ENCODE measurements at regions not wholly inside any gene's neighbourhood (a gene's known extent, or its start where the extent isn't known, plus 50 kb on each side); places are given as distances from the start of the nearest gene placed in this dataset.

- no peaks in the 10 kb centered on the region for H3K27me3 ChIP-seq
- H3K4me3 ChIP-seq: no peak overlapping the region
Observed at GRCh38 chr6:147733686-147734085, 225.2 kb downstream of the SAMD5 start.

DNA sequence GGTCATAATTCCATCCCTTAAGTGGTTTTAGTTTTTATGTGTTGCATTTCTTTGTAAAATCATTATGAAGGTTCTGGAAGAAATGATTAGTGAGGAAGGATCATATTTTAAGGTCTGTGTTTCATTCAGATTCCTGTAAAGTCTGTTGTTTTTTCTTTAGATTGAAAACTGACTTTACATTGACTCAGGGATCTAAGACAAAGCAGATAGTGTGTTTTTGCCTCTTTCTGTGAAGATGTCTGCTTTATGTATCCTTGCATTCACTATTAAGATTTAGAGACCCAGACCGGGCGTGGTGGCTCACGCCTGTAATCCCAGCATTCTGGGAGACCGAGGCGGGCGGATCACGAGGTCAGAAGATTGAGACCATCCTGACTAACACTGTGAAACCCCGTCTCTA lies 225.7 kb downstream of the SAMD5 start:
- no peaks in the 10 kb centered on the region for H3K27me3 ChIP-seq
- DNase-seq: no peak
- no peaks in the 10 kb centered on the region for H3K36me3 ChIP-seq
- H3K9me3 ChIP-seq: no peaks in the 10 kb centered on the region
- no peak overlapping the region for H3K4me3 ChIP-seq

More at GRCh38 chr6:147733686-147734085, 225.2 kb downstream of the SAMD5 start:
- no peaks in the 10 kb centered on the region for H3K9me3 ChIP-seq
- DNase-seq: no peak
- H3K36me3 ChIP-seq: no peaks in the 10 kb centered on the region

DNA sequence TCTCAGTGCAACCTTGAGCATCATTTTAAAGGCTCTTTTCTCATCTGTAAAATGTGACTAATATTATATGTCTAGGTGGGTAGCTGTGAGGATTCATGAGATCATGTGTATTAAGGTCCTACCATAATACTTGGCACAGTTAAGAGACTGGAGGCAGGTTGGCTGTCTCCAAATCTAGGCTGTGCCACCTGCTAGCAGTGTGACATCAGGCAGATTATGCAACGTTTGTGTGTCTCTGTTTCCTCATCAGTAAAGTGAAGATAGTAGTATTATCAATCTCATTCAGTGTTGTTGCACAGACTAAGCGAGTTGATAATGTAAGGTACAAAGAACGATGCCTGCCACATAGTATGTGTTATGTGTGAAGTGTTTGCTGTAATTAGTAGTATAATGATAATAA lies 227.4 kb downstream of the SAMD5 start:
- no peak for DNase-seq
- Histone ChIP-seq H3K27me3 (no peaks in the 10 kb centered on the region), H3K4me3 (no peak overlapping the region), H3K9me3 (no peaks in the 10 kb centered on the region), H3K36me3 (no peaks in the 10 kb centered on the region)

DNA sequence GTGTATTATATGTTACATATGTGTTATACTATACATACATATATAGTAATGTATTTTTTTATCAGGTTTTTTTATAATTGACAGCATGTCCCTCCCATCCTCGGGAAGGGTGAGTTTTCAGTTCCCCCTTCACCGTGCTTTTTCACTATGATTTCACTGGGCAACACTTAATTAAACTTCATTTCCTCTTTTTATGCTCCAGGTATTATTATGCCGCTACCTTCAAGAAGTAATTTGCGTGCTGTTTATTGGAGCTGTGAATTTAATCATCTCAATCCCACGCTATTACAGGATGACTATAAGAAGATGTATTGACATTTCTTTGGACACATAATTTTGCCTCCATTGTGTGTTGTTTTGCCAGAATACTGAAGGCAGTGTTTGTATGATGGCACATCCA lies 228.6 kb downstream of the SAMD5 start:
- no peak for DNase-seq
- no peaks in the 10 kb centered on the region for H3K27me3 ChIP-seq
- no peaks in the 10 kb centered on the region for H3K36me3 ChIP-seq
- no peaks in the 10 kb centered on the region for H3K9me3 ChIP-seq
- H3K4me3 ChIP-seq: no peak overlapping the region

- Histone ChIP-seq H3K9me3 (no peaks in the 10 kb centered on the region), H3K4me3 (no peak overlapping the region), H3K27me3 (no peaks in the 10 kb centered on the region), H3K36me3 (no peaks in the 10 kb centered on the region)
- no peak for DNase-seq
Observed at GRCh38 chr6:147738099-147738498, 229.6 kb downstream of the SAMD5 start.

- no peaks in the 10 kb centered on the region for H3K36me3 ChIP-seq
- H3K9me3 ChIP-seq: no peaks in the 10 kb centered on the region
- H3K27me3 ChIP-seq: no peaks in the 10 kb centered on the region
- DNase-seq: peak; percentile 59
- H3K4me3 ChIP-seq: no peak overlapping the region
Observed at GRCh38 chr6:147738516-147739162, 230.1 kb downstream of the SAMD5 start.

- Histone ChIP-seq H3K4me3 (no peak overlapping the region), H3K27me3 (no peaks in the 10 kb centered on the region), H3K9me3 (no peaks in the 10 kb centered on the region), H3K36me3 (no peaks in the 10 kb centered on the region)
- no peak for DNase-seq
Observed at GRCh38 chr6:147740326-147740725, 231.8 kb downstream of the SAMD5 start.

DNA sequence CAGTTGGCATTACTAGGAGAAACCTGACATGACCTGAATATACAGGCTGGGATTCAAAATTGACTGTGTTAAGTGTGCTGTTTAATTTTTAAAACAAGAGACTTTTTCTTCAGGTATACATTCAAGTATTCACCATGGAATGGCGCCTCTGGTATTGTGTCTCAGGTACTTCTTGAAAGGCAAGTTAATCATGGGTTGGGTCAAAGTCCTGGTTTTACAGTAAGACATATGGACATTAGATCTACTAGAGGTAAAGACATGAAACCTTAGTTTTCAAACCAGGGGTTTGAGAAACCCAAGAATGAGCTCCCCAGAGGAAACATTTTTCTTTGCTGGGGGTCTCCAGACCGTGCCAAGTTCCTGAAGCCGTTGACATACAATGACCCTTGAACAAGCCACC lies 232.4 kb downstream of the SAMD5 start:
- Histone ChIP-seq H3K4me3 (no peak overlapping the region), H3K9me3 (no peaks in the 10 kb centered on the region), H3K36me3 (no peaks in the 10 kb centered on the region), H3K27me3 (no peaks in the 10 kb centered on the region)
- DNase-seq: no peak

GRCh38 chr6:147741389-147741788 lies 232.9 kb downstream of the SAMD5 start:
- no peak for DNase-seq
- H3K9me3 ChIP-seq: no peaks in the 10 kb centered on the region
- no peaks in the 10 kb centered on the region for H3K27me3 ChIP-seq
- no peaks in the 10 kb centered on the region for H3K36me3 ChIP-seq
- H3K4me3 ChIP-seq: no peak overlapping the region

- DNase-seq: no peak
- Histone ChIP-seq H3K9me3 (no peaks in the 10 kb centered on the region), H3K27me3 (no peaks in the 10 kb centered on the region), H3K36me3 (no peaks in the 10 kb centered on the region), H3K4me3 (no peak overlapping the region)
Observed at GRCh38 chr6:147742440-147742839, 233.9 kb downstream of the SAMD5 start.

DNA sequence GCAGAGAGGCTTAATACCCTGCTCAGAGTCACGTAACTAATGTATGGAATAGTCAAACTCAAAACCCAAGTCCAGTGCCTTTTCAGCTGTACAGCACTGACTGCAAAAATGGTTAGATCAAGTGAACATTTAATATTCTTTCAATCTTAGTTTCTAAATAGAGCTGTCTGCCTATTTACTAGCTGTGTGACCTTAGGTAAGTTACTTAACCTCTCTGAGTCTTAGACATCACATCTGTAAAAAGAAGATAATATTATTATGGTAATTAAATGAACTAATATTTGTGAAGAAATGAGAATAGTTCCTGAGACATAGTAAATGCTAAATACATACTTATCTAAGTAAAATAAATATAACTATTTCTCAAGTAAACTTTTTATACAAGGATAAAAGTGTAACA lies 235.5 kb downstream of the SAMD5 start:
- no peak overlapping the region for H3K4me3 ChIP-seq
- H3K36me3 ChIP-seq: no peaks in the 10 kb centered on the region
- no peaks in the 10 kb centered on the region for H3K27me3 ChIP-seq
- H3K9me3 ChIP-seq: no peaks in the 10 kb centered on the region
- DNase-seq: no peak

GRCh38 chr6:147749331-147749730 lies 240.8 kb downstream of the SAMD5 start:
- DNase-seq: no peak
- Histone ChIP-seq H3K27me3 (no peaks in the 10 kb centered on the region), H3K36me3 (no peaks in the 10 kb centered on the region), H3K9me3 (no peaks in the 10 kb centered on the region), H3K4me3 (no peak overlapping the region)

GRCh38 chr6:147750413-147750812 lies 241.9 kb downstream of the SAMD5 start:
- no peak for DNase-seq
- H3K4me3 ChIP-seq: no peak overlapping the region
- H3K36me3 ChIP-seq: no peaks in the 10 kb centered on the region
- no peaks in the 10 kb centered on the region for H3K27me3 ChIP-seq
- no peaks in the 10 kb centered on the region; the same call in 1 of the 2 replicates for H3K9me3 ChIP-seq

DNA sequence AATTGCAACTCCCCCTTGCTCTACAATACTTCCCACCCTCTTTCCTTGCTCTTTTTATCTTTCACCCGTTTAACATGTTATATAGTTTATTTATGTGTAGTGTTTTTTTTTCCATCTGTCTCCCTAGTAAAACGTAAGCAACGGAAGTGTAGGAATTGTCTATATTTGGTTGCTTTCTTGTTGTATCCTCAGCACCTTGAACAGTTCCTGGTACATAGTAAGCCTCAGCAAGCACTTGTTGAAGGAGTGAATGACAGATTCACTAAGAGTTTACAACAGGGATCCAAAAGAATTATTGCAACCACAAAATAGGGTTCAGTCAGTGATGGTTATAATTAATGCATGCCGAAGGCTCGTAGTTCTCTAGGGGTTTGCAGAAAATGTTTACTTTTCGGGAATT lies 242.7 kb downstream of the SAMD5 start:
- DNase-seq: no peak
- no peaks in the 10 kb centered on the region; the same call in 1 of the 2 replicates for H3K9me3 ChIP-seq
- H3K4me3 ChIP-seq: no peak overlapping the region
- H3K36me3 ChIP-seq: no peaks in the 10 kb centered on the region
- no peaks in the 10 kb centered on the region for H3K27me3 ChIP-seq

- no peak for DNase-seq
- Histone ChIP-seq H3K9me3 (no peaks in the 10 kb centered on the region; the same call in 1 of the 2 replicates), H3K4me3 (no peak overlapping the region), H3K27me3 (no peaks in the 10 kb centered on the region), H3K36me3 (no peaks in the 10 kb centered on the region)
Observed at GRCh38 chr6:147752689-147753403, 244.4 kb downstream of the SAMD5 start.

DNA sequence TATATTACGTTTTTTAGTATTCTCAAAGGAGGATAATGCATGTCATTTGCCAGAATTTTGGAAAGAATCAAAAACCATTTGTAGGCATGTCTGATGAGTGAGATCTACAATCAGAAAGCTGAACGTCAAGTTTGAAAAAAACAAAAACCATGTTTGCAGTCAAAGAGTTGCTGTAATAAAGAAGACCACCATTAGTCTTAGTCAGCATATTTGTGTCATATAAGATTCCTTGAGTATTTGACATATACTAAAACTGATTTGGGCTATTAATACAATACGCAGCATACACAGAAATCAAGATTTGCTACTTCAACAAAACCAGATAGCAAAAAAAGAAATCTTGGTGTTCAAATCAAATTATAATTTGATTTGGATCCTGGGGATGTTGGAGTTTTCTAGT lies 247.5 kb downstream of the SAMD5 start:
- H3K9me3 ChIP-seq: no peaks in the 10 kb centered on the region; the same call in 1 of the 2 replicates
- no peak overlapping the region for H3K4me3 ChIP-seq
- H3K27me3 ChIP-seq: no peaks in the 10 kb centered on the region
- H3K36me3 ChIP-seq: no peaks in the 10 kb centered on the region
- no peak for DNase-seq

DNA sequence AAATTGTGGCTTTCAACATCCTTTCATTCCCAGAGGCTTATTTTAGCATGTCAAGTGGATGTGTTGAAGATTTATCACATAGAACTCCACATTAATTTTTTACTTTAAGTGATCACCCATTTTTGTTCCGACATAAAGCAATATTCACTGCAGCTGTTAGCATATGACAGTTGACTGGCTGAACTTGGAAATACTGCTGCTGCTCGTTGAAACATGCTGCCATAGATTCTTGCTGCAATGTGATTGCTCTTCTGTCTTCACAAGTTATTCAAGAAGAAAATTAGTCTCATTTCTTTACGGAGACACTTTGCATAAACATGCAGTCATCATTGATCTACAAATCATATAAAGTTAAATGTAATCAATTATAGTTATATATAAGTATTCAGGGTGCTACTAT lies 248.4 kb downstream of the SAMD5 start:
- no peaks in the 10 kb centered on the region; the same call in 1 of the 2 replicates for H3K9me3 ChIP-seq
- no peaks in the 10 kb centered on the region for H3K36me3 ChIP-seq
- no peak overlapping the region for H3K4me3 ChIP-seq
- DNase-seq: no peak
- no peaks in the 10 kb centered on the region for H3K27me3 ChIP-seq

DNA sequence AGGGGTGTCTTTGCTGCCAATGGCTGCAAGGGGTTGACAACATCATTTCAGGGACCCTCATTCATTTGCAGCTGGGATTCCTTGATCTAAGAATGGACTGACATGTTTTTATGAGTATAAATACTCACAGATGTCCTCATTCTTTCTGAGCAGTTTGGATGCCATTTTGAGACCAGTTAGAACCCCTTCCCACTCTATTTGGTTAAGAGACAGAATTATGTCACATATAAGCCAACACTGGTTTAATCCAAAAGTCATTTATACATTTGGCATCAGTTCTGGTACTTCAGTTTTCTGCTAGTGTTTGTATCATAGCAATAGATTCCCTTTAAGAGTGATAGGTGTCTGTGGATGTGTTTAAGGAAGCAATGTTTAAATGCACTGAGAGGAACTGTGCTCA lies 248.8 kb downstream of the SAMD5 start:
- DNase-seq: no peak
- Histone ChIP-seq H3K36me3 (no peaks in the 10 kb centered on the region), H3K27me3 (no peaks in the 10 kb centered on the region), H3K9me3 (no peaks in the 10 kb centered on the region; the same call in 1 of the 2 replicates), H3K4me3 (no peak overlapping the region)

Measured in MG63 (cell line).